ENCODE measurements at regions not wholly inside any gene's neighbourhood (a gene's known extent, or its start where the extent isn't known, plus 50 kb on each side); places are given as distances from the start of the nearest gene placed in this dataset.

GRCh38 chr4:176013476-176014247, 52.0 kb upstream of the WDR17 start:
- no peak for DNase-seq

GRCh38 chr4:176014583-176015108, 51.0 kb upstream of the WDR17 start:
- no peak for DNase-seq
